ENCODE measurements at regions not wholly inside any gene's neighbourhood (a gene's known extent, or its start where the extent isn't known, plus 50 kb on each side); places are given as distances from the start of the nearest gene placed in this dataset.

DNA sequence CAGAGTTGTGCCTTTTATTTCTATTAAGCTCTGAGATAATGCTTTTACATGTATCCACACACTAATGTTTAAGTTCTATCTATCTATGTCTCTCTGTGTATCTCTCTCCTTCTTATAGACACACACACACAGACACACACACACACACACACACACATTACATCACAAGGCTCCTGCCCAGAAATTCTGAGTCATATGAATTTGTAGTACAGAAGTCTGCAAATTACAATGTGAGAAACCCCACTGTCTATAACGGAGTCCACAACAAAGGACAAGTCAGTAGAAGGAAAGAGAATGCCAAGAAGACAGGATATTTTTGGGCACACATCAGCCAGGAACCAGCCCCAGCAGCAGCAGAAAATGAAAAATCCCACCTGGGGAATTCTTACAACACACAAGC is 142.4 kb downstream of the EN1 start:
- TF ChIP-seq, protein P1, sequence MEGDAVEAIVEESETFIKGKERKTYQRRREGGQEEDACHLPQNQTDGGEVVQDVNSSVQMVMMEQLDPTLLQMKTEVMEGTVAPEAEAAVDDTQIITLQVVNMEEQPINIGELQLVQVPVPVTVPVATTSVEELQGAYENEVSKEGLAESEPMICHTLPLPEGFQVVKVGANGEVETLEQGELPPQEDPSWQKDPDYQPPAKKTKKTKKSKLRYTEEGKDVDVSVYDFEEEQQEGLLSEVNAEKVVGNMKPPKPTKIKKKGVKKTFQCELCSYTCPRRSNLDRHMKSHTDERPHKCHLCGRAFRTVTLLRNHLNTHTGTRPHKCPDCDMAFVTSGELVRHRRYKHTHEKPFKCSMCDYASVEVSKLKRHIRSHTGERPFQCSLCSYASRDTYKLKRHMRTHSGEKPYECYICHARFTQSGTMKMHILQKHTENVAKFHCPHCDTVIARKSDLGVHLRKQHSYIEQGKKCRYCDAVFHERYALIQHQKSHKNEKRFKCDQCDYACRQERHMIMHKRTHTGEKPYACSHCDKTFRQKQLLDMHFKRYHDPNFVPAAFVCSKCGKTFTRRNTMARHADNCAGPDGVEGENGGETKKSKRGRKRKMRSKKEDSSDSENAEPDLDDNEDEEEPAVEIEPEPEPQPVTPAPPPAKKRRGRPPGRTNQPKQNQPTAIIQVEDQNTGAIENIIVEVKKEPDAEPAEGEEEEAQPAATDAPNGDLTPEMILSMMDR (IDR thresholded peaks at IDR 0.05), result no peak
- no peak for TF ChIP-seq POLR2A (IDR thresholded peaks at IDR 0.05)

All from esophagus squamous epithelium (tissue), 4 donors.